Hematopoietic multipotent progenitor cell treated with erythropoietin and hydrocortisone succinate and interleukin-3 and kit ligand, for 4 days (in vitro differentiated cells): ENCODE measurements at regions not wholly inside any gene's neighbourhood (a gene's known extent, or its start where the extent isn't known, plus 50 kb on each side); places are given as distances from the start of the nearest gene placed in this dataset.
"Not testable (repeated sequence)": the region's sequence is repeated elsewhere in the genome, so short reads cannot be mapped to it uniquely, and the experiment has no call there.

Experiments
- DNase-seq: peaks from one replicate; pipeline ENCODE4 v3.0.0-alpha.2; 2015

- not testable (repeated sequence) for DNase-seq
Measured at GRCh38 chr7:55743454-55743717, 119.2 kb downstream of the SEPTIN14 start.

DNA sequence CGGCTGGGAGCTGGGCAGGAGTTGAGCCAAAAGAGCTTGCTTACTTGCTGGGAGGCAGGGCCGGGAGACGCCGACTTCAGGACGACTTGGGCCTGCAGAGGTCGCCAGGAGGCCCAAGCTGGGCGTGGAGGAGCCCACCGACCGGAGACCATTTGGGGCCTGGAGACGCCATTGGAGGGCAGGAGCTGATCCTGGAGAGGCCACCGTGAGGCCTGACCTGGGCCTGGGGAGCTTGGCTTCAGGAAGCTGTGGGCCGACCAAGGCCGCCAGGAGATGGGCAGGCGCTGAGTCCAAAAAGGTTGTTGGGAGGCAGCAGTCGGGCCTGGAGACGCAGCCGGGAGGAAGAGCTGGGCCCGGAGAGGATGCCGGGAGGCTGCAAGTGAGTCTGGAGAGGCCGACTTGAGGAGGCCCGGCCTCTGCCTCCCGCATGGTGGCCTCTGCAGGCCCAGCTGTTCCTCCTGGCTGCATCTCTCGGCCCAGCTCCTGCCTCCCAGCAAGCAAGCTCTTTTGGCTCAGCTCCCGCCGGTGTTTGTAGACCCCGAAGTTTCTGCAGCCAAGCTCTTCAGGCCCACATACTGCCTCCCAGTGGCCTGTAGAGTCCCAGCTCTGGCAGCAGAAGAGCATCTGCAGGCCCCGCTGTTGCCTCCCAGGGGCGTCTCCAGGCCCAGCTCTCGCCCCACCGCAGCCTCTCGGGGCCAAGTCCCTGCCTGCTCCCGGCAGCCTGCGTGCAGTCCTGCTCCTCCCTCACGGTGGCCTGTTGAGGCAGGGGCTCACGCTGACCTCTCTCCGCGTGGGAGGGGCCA, 119.7 kb downstream of the SEPTIN14 start:
- not testable (repeated sequence) for DNase-seq

DNA sequence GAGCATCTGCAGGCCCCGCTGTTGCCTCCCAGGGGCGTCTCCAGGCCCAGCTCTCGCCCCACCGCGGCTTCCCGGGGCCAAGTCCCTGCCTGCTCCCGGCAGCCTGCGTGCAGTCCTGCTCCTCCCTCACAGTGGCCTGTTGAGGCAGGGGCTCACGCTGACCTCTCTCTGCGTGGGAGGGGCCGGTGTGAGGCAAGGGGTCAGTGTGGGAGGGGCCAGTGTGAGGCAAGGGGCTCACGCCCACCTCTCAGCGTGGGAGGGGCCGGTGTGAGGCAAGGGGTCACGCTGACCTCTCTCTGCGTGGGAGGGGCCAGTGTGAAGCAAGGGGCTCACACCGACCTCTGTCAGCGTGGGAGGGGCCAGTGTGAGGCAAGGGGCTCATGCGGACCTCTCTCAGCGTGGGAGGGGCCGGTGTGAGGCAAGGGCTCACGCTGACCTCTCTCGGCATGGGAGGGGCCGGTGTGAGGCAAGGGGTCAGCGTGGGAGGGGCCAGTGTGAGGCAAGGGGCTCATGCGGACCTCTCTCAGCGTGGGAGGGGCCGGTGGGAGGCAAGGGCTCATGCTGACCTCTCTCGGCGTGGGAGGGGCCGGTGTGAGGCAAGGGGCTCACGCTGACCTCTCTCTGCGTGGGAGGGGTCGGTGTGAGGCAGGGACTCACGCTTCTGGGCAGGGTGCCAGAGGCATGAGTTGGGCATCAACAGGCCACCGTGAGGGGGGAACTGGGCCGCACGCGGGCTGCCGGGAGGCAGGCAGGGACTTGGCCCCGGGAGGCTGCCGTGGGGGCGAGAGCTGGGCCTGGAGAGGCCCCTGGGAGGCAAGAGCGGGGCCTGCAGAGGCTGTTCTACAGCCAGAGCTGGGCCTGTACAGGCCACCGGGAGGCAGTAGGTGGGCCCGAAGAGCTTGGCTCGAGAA, 120.6 kb downstream of the SEPTIN14 start:
- peak; percentile 6 for DNase-seq

- DNase-seq, result not testable (repeated sequence)
Measured at GRCh38 chr7:55740633-55741250, 121.8 kb downstream of the SEPTIN14 start.

- DNase-seq, result not testable (repeated sequence)
Measured at GRCh38 chr7:55740053-55740452, 122.5 kb downstream of the SEPTIN14 start.

- not testable (repeated sequence) for DNase-seq
Measured at GRCh38 chr7:55736641-55737221, 125.8 kb downstream of the SEPTIN14 start.

DNA sequence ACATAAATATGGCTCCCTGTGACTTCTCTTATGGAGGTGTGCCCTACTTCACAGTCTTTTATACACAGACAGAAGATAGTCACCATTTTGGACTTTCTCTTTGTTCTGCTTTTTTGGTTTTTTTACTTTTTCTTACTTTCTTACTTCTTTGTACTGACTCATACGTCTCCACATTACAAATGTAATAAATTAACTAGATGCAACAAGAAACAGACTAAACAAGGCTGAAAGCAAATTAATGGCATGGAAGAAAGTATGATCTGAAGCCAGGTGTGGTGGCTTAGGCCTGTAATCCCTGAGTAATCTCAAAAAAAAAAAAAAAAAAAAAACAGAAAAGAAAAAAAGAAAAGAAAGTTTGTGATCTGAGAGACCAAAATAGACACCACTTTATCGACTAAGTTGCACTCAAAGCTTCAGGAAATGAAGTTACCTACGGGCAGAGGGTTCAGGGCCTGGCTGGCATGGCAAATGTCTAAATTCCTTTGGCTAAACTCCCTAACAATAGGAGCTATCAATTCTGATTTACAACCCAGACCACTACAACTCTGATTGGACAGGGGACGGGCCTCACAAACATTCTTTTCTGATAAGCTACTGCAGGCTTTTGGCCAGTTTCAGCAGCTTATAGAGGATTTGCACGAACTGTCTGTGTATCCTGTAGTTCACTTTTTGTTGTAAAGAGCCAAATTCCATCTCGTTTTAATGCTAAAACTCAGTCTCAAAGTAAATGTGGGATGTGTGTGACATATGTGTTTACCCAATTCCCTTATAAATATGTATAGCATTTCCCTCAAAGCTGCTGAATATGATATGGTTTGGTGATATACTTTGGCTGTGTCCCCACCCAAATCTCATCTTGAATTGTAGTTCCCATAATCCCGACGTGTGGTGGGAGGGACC, 129.1 kb downstream of the SEPTIN14 start:
- no peak for DNase-seq

DNA sequence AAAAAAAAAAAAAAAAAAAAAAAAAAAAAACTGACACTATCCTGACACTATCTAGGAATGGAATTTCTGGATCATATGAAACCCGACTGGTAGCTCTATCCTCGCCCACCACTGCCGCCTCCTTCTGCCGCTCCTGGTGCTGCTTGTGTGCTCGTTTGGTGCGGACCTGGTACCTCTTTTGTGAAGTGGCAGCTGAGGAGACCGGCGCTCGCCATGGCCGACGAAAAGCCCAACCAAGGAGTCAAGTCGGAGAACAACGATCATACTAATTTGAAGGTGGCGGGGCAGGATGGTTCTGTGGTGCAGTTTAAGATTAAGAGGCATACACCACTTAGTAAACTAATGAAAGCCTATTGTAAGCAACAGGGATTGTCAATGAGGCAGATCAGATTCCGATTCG, 130.6 kb downstream of the SEPTIN14 start:
- no peak for DNase-seq

DNA sequence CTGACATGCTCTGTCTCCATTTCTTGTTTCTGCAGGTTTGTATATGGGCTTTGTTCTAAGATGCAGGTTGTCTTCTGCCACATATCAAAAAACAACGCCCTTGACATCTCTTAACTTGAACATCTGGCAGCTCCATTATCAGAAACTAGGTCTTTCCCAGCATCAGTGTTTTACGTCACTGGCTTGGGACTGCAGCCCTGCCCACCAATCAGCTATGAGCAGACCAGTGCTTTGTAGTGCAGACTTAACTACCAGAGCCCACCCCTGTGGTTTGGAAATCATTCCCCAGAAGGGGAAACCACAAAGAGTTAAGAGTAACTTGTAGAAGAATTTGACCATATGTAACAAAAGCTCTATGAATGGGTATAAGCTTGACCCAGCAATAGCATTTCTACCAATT, 132.4 kb downstream of the SEPTIN14 start:
- no peak for DNase-seq

DNA sequence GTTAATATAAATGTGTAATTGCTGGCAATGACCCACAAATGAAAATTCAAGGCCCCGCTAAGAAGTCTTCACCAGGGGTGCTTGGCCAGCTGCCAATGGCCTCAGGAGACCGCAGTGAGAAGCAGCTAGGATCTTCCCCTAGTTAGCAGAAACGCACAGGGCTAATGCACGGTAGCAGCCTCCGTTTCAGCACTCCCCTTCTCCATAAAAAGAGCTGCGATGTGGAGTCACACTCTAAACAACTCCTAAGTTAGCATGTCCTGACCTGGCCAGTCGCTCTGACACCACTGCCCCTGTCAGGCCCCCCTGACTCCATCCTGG, 139.0 kb downstream of the SEPTIN14 start:
- peak; percentile 18 for DNase-seq

GRCh38 chr7:55722874-55723620, 139.5 kb downstream of the SEPTIN14 start:
- not testable (repeated sequence) for DNase-seq

GRCh38 chr7:55721004-55721403, 141.5 kb downstream of the SEPTIN14 start:
- not testable (repeated sequence) for DNase-seq

DNA sequence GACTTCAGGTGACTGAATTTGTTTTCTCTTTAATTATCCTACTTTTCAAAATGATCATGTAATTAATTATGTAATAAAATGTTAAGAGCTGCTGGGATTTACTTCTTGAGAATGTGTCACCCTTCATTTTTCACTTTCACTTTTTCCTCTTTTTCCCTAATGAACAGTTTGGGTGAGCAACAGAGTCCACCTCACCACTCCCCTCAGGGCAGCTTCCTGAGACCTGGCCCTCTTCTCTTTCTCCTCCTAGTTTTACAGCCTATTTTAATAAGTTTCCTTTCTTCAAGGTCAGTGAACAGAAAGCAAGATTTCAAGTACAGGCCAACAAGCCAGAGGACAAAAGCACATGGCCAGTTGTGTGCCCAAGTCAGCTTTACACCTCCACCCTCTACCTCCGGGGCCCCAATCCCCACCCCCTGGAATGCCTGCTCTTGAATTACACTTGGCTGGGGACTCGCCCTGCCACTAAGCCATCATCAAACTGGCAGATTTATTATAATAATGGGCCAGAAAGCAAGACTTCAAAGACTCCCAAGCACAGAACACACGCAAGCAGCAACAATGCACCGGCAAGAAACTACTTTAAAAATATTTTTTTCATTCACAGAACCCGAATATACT, 143.1 kb upstream of the VOPP1 start:
- not testable (repeated sequence) for DNase-seq

DNA sequence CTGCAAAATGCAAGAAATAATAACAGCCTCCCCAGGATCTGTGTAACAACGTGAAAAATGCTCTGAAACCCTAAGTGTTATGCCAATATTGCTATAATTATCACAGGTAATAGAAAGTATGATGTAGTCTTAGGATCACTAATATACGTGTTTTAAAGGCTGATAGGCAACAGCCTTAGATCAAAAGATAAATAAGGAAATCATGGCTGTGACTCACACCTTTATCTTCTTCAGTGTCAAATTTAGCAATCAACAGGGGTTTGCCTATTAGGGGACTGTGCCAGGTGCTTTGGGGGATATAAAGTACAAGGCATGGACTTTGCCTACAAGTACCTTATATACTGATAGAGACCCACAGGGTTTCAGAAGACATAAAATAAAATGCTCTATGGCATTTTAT, 142.1 kb upstream of the VOPP1 start:
- DNase-seq, result not testable (repeated sequence)

GRCh38 chr7:55710312-55710711, 138.0 kb upstream of the VOPP1 start:
- DNase-seq, result not testable (repeated sequence)

GRCh38 chr7:55708028-55708427, 135.7 kb upstream of the VOPP1 start:
- DNase-seq, result not testable (repeated sequence)

- not testable (repeated sequence) for DNase-seq
Measured at GRCh38 chr7:55707410-55707809, 135.1 kb upstream of the VOPP1 start.

DNA sequence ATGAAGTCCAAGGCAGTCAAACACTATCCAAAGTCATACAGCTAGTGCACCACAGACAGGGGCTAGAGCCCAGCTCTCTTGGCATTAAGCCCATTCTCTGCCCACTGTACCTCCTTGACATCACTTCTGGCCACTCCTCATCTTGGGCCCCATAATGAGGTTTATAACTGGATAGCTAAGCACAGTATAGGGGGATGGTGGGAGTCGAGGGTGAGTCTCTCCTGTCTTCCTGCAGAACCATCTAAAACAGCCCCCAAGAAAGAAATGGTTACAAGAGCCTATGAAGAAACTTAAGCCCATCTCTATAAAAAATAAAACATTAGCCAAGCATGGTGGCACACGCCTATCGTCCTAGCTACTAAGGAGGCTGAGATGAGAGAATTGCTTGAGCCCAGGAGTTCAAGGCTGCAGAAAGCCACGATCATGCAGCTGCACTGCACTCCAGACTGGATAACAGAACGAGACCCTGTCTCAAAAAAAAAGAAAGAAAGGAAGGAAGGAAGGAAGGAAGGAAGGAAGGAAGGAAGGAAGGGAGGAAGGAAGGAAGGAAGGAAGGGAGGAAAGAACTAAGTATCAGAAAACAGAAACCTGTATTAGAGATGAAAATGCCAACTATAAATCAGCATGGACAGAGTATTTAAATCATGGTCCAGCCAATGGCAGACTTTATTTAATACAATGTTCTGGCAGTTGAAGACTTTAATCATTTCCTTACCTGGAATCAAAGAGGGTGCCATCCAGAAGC, 134.3 kb upstream of the VOPP1 start:
- not testable (repeated sequence) for DNase-seq

DNA sequence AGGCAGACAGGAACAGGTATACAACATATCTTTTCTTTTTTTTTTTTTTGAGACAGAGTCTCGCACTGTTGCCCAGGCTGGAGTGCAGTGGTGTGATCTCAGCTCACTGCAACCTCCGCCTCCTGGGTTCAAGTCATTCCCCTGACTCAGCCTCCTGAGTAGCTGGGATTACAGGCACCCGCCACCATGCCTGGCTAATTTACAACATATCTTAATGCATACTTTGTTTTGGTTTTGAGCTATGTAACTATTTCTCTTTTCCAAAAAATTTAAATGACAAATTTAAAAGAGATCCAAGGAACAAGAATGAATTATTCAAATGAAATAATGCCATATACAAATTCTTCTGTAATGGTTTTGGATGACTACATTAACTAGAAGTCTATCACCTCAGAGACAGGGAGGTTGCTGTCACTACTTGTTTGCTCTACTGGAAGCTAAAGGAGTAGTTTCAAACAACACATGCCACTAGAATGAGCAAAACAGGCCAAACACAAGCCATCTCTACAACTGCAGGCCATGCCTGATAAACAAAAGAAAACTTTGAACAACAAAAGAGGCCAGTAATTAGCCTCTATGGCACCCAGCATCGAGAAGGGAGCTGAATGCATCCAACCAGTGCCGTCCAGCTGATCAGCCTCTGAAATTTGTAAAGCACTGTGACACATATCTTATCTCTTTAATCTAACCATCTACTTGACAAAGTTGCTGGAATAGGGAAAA, 133.6 kb upstream of the VOPP1 start:
- not testable (repeated sequence) for DNase-seq

GRCh38 chr7:55702831-55703230, 130.5 kb upstream of the VOPP1 start:
- not testable (repeated sequence) for DNase-seq
